DMS 273 (cell line): ENCODE measurements at regions not wholly inside any gene's neighbourhood (a gene's known extent, or its start where the extent isn't known, plus 50 kb on each side); places are given as distances from the start of the nearest gene placed in this dataset.
A peak's percentile ranks its signal among the peaks of the same experiment; 100 is the strongest.
"Not testable (repeated sequence)": the region's sequence is repeated elsewhere in the genome, so short reads cannot be mapped to it uniquely, and the experiment has no call there.

Experiments used
- DNase-seq: peaks from one replicate; lab custom pipeline; 2025; ENCODE audit not compliant: unreplicated experiment; lab: John Stamatoyannopoulos, UW

DNA sequence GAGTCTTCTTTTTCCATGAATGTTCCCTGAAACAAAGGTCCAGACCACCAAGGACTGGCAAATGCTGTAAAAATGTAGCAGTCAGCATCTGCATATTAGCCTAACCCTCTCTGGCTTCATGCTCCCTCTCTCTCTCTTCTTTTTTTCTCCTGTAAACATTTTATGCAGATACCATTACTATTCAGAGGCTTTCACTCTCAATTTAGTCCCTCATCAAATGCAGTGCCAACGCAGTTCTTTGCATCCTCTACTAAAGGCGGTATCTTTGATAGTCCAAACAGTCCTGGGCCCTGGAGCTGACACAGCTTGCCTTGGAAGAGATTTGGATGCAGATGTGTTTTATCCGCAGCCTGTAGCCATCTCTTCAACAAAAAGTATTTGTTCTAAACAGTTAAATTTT is 167.1 kb upstream of the MMS22L start:
- DNase-seq = no peak

- DNase-seq = no peak
Observed at GRCh38 chr6:97456070-97456469, 173.1 kb upstream of the MMS22L start.

GRCh38 chr6:97459535-97459934 is 176.5 kb upstream of the MMS22L start:
- DNase-seq = no peak

DNA sequence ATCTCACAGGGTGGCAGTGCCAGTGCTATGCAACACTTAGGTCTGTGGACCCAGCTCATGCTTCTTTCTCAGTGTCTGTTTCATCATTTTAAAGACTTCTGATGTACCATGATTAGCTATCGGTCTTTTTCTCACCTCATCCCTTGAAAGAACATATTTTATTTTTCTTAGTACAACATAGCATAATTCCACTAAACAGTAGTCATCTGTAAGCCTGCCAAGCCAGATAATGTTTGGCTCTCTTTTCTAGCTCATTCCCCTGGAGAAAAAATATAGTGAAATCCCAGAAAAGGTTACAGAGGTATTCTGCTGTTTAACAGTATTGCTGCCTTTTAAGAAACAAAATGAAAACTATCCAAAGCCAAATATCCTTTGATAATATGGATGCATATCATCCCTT is 177.0 kb upstream of the MMS22L start:
- no peak for DNase-seq

DNA sequence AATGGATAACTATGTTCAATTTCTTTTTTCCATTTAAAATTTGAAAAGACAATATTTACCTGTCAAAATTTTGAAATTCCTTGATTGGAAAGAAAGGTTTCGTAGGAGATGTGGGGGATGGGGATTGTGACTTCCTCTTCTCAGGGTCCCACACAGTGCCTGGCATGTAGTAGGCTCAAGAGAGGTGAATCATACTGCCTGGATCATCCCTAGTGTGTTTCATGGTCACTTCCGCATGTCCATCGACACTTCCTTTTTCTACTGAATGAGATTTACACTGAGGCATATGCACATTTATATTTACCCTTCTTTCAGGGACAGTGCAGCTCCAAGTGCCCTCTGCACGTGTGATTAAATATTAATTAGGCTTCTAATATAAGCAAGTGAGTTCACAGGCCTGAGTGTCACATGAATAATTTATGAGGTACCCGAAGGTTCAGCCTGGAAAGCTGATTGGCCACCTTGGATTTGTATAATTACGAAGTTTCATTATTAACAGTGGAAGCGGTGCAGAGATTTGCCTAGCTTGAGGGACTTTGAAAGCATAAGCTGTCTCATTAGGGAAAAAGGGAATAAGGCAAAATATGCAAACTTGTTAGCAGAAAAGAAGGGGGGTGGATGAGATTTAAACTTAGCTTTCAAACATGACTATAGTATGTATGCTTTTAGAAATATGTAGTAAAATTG is 177.5 kb upstream of the MMS22L start:
- DNase-seq = no peak

- no peak for DNase-seq
Observed at GRCh38 chr6:97461218-97461617, 178.2 kb upstream of the MMS22L start.

- no peak for DNase-seq
Observed at GRCh38 chr6:97462031-97462430, 179.0 kb upstream of the MMS22L start.

DNA sequence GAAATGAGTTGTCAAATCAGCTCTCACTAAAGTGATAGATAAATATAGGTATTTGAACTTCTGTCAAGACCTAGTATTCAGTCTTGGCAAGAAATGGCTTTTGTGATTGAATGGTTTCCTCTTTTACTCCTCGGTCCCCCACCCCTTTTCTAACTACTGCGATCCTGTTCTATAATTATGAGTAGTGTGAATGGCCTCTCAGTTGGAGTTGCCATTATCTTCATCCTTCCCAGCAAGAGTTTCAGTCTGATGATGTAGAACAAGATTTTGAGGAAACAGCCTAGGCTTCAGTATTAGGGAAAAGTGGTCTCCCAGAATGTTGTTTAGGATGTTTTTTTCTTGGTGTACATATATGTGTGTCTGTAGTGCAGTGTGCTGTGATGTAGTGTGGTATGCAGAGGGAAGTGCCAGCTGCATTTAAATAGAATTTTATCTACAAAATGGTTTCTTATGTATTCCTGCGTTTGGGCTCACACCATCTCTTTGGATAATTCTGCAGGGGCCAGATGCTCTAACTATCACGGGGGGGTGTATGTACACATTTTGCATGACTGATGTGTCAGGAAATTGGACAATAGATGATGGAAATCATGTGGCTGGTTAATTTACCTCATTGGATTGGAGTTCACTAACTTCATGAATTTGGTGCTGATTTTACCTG is 180.1 kb upstream of the MMS22L start:
- DNase-seq = no peak

GRCh38 chr6:97465877-97466561 is 183.0 kb upstream of the MMS22L start:
- DNase-seq = peak; percentile 1

GRCh38 chr6:97468981-97469380 is 186.0 kb upstream of the MMS22L start:
- DNase-seq = no peak

DNA sequence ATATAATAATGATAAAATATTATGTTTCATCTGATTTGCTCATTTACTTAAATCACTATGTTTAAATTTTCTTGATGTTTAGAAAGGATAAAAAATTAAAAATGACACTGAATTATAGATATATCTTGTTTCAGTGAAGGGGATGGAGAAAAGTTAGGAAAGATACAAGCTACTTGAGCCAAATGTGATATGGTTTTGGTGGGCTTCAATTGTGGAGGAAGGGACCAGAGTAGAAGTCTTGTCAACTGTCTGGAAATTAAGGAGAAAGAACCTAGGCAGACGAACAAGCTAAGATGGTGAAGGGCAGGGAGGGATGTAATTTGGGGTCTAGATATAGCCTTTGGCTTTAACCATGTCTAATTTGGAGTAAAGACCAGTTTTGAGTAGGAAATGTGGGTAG is 186.4 kb upstream of the MMS22L start:
- no peak for DNase-seq

- no peak for DNase-seq
Observed at GRCh38 chr6:97470322-97470721, 187.3 kb upstream of the MMS22L start.

DNA sequence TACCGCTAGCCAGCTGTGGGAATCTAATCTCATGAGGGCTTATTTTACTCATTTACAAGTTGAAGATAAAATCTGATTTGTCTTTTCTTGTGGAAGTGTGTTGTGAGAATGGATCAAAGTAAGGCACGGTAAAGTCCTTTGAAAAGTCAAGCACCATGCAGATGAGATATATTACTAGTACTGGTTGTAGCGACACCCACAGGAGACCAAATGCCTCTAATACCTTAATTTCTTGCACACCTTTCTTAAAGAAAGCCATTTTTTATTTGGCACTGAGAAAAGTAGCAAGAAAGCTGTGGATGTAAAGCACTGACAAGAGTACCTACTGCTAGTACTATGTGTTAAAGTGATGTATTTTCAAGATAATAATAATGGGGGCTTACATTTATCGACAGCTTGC is 191.0 kb upstream of the MMS22L start:
- no peak for DNase-seq

- peak; percentile 89 for DNase-seq
Observed at GRCh38 chr6:97497713-97498331, 214.8 kb upstream of the MMS22L start.

DNA sequence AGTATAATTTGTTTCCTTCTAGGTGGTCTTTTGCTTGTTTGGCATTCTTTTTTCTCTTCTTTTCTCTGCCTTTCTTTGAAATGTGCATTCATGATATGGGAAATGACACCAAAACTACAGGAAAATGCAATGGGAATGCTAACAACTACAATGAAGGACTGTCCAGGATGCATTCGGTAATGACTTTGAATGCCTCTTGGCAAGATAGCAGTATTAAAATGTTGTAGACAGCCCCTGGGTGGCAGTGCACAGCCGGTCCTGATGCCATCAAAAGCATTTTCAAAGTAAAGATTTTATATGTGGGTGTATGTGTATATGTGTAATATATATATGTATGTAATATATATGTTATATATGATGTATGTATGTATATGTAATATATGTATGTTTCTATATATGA is 218.8 kb upstream of the MMS22L start:
- no peak for DNase-seq

DNA sequence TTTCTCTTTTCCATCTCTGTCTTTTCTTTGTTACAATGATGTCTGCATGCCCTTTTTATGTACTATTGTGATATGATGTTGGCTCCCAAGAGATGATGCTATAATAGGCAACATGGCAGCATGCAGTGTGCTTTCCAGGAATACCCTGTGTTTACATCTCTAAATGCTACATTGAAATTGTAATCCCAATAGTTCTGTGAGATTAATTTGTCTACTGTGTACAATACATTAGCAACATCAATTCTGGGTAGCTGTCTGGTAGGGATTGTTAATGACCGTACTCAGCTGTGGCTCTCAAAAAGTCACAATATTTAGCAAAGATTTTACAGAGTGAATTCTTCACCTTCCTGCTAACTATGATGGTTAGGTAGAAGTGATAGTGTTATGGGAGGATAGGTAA is 225.6 kb upstream of the MMS22L start:
- DNase-seq = no peak

DNA sequence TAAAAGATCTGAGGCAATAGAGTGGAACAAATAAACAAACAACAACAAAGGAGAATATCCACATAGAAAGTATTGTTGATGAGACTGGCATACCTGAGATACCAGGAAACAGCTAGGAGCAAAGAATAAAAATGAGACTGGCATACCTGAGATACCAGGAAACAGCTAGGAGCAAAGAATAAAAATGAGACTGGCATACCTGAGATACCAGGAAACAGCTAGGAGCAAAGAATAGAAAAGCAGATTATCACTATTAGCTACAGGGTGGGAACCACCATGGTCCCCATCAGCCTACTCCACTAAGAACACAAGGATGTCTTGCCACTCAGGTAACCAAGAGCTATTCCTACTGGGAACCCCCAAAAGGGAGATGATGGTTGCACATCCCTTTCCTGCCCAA is 230.2 kb upstream of the MMS22L start:
- DNase-seq = not testable (repeated sequence)

DNA sequence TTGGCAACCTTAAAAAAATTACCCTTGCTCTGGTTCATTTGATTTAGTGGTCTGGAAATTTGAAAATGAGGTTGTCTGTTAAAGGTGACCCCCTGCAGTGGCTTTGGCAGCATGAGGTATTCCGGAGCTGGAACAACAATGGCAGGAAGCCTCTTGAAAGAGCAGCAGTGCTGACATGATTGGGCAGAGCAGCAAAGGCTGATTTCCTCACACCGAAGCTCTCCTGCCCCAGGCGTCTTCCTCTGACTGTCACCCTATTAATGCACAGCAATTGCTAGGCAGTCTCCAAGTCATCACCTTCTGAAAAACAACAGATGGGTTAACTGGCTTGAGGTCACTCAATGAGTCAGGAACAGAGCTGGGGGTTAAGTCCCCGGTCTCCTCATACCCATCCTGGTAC is 241.8 kb upstream of the MMS22L start:
- DNase-seq = peak; percentile 24

- DNase-seq = no peak
Observed at GRCh38 chr6:97535800-97536199, 252.8 kb upstream of the MMS22L start.

DNA sequence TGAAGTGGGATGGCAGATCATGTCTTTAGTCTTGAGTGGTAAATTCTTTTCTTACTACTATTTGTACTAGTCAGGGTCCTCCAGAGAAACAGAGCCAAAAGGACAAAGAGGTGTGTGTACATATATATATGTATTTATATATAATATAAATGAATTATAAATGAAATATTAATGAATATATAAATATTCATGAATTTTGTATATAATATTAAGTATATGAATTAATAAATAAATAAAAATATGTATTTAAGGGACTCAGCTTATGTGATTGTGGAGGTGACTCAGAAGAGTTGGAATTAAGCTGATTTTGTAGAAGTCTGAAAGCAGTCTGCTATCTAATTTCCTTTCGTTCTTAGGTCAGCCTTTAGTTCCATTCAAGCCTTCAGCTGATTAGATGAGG is 265.3 kb upstream of the MMS22L start:
- DNase-seq = no peak

GRCh38 chr6:97557355-97557754 is 274.3 kb upstream of the MMS22L start:
- no peak for DNase-seq

DNA sequence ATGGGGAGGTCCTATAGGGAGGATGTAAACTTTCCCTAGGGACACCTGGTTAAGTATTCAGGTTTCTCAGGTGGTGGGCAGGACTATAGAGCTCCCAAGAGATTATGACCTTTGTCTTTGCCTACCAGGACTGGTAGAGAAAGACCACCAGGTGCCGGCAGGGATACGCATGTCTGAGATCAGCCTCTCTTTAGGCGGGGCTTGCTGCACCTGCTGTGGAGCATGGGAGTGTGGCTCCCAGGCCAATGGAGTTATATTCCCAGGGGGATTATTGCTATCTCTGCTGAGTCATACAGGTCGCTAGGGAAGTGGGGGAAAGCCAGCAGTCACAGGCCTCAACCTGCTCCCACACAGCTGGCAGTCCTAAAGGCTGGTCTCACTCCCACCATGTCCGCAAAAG is 280.5 kb upstream of the MMS22L start:
- DNase-seq = no peak
